Lung (tissue), 11 donors: ENCODE measurements at regions not wholly inside any gene's neighbourhood (a gene's known extent, or its start where the extent isn't known, plus 50 kb on each side); places are given as distances from the start of the nearest gene placed in this dataset.

ENCODE experiments used
- ATAC-seq: fragments of 200-7000 bp; cut with Tn5 transposase; one replicate; pipeline ENCODE4 v1.9.1; 2020; ENCODE audit warnings: moderate number of reproducible peaks; ENCODE audit not compliant: insufficient read depth, low FRiP score
- DNase-seq, 3 donors: peaks; one replicate each; pipeline ENCODE4 v3.0.0-alpha.2; 2013 to 2017
- H3K27ac ChIP-seq, 2 donors: one replicate each; pipeline ENCODE4 v1.5.1; 2013; ENCODE audit warnings: mild to moderate bottlenecking in 2 of 2, moderate library complexity in 2 of 2, control low read depth in 1 of 2, inconsistent platforms in 1 of 2, low read depth in 1 of 2, low read length in 1 of 2
- H3K27me3 ChIP-seq, 3 donors: one replicate each; pipeline ENCODE4 v1.5.1; 2013; ENCODE audit warnings: low read length in 2 of 3; ENCODE audit not compliant: control insufficient read depth in 3 of 3, insufficient read depth in 3 of 3
- H3K36me3 ChIP-seq, 4 donors: one replicate each; pipeline ENCODE4 v1.5.1; 2013; ENCODE audit warnings: low read length in 4 of 4, mild to moderate bottlenecking in 1 of 4, moderate library complexity in 1 of 4; ENCODE audit not compliant: control insufficient read depth in 4 of 4, insufficient read depth in 4 of 4
- H3K4me1 ChIP-seq, 5 donors: one replicate each; pipeline ENCODE4 v1.5.1; 2013; ENCODE audit warnings: low read length in 5 of 5, mild to moderate bottlenecking in 2 of 5, moderate library complexity in 1 of 5; ENCODE audit not compliant: control insufficient read depth in 5 of 5, insufficient read depth in 5 of 5
- H3K4me3 ChIP-seq: one replicate; pipeline ENCODE4 v1.5.1; 2013; ENCODE audit warnings: mild to moderate bottlenecking, control low read depth, moderate library complexity
- H3K9ac ChIP-seq, 2 donors: one replicate each; pipeline ENCODE4 v1.5.1; 2013; ENCODE audit warnings: low read length in 2 of 2, control low read depth in 1 of 2; ENCODE audit not compliant: insufficient read depth in 1 of 2
- H3K9me3 ChIP-seq, 4 donors: one replicate each; pipeline ENCODE4 v1.5.1; 2013; ENCODE audit warnings: low read length in 3 of 4, mild to moderate bottlenecking in 1 of 4, moderate library complexity in 1 of 4; ENCODE audit not compliant: control insufficient read depth in 4 of 4, insufficient read depth in 3 of 4
- CTCF ChIP-seq: IDR thresholded peaks from 2 replicates; pipeline ENCODE4 v1.5.1; 2012; ENCODE audit warnings: mild to moderate bottlenecking; ENCODE audit errors: control extremely low read depth, extremely low read depth
- WGBS, 2 donors: extraction: QIAGEN DNeasy Blood & Tissue Kit; methylation state at CpG; one replicate each; pipeline ENCODE4 v1.1.7; 2013; 5-methylcytosine and 5-hydroxymethylcytosine counted together
- donor health status: control.
- donor health status: control.
- donor health status: Bipolar disorder and iron deficiency.
- donor health status: healthy.
- donor health status: DM: yes; HTN: yes; CAD: no.

- no peak overlapping the region for H3K9ac ChIP-seq
- DNase-seq (no peak), ATAC-seq (no peak)
- no peaks in the 10 kb centered on the region for H3K36me3 ChIP-seq
- no peaks in the 10 kb centered on the region for H3K9me3 ChIP-seq
- H3K4me3 ChIP-seq, result no peak overlapping the region
- WGBS, 2 donors, result 73 to 83% methylated on average over 7 of the region's 7 CpGs
- H3K4me1 ChIP-seq, result peaks cover 0 to 23% (median 14%) of the 10 kb centered on the region in 5 donors
- H3K27me3 ChIP-seq, result no peaks in the 10 kb centered on the region
- no peak for TF ChIP-seq CTCF
- H3K27ac ChIP-seq, result no peak overlapping the region
Observed at GRCh38 chr3:193774272-193774915, 181.4 kb downstream of the OPA1 start.

- no peak for TF ChIP-seq CTCF
- H3K36me3 ChIP-seq, result no peaks in the 10 kb centered on the region
- no peak overlapping the region for H3K27ac ChIP-seq
- no peak for DNase-seq
- peaks cover 0 to 23% (median 14%) of the 10 kb centered on the region in 5 donors for H3K4me1 ChIP-seq
- no peaks in the 10 kb centered on the region for H3K27me3 ChIP-seq
- no peaks in the 10 kb centered on the region for H3K9me3 ChIP-seq
- 90 to 94% methylated on average over 6 of the region's 6 CpGs for WGBS, 2 donors
- ATAC-seq, result no peak
- no peak overlapping the region for H3K9ac ChIP-seq
- no peak overlapping the region for H3K4me3 ChIP-seq
Observed at GRCh38 chr3:193774916-193775285, 181.9 kb downstream of the OPA1 start.

GRCh38 chr3:193775421-193776077, 182.5 kb downstream of the OPA1 start:
- no peaks in the 10 kb centered on the region for H3K9me3 ChIP-seq
- ATAC-seq (no peak), DNase-seq (no peak)
- TF ChIP-seq CTCF, result no peak
- H3K4me1 ChIP-seq, result peaks cover 0 to 25% (median 18%) of the 10 kb centered on the region in 5 donors
- H3K27me3 ChIP-seq, result no peaks in the 10 kb centered on the region
- H3K27ac ChIP-seq, result no peak overlapping the region
- H3K9ac ChIP-seq, result no peak overlapping the region
- 87 to 90% methylated on average over 11 of the region's 11 CpGs for WGBS, 2 donors
- no peaks in the 10 kb centered on the region for H3K36me3 ChIP-seq
- no peak overlapping the region for H3K4me3 ChIP-seq
